HEK293T (cell line): ENCODE measurements at regions not wholly inside any gene's neighbourhood (a gene's known extent, or its start where the extent isn't known, plus 50 kb on each side); places are given as distances from the start of the nearest gene placed in this dataset.

Experiments
- ARNT ChIP-seq: fragments of 450-650 bp; IDR thresholded peaks from 2 replicates; pipeline ENCODE4 v1.6.1; 2017; ENCODE audit warnings: mild to moderate bottlenecking
- BHLHE40 ChIP-seq: fragments of 450-650 bp; IDR thresholded peaks from 2 replicates; pipeline ENCODE4 v1.6.1; 2016; ENCODE audit warnings: mild to moderate bottlenecking, moderate library complexity, borderline replicate concordance
- CTBP1 ChIP-seq: fragments of 450-650 bp; IDR thresholded peaks from 2 replicates; pipeline ENCODE4 v1.6.1; 2016; ENCODE audit warnings: borderline replicate concordance
- ELF4 ChIP-seq: fragments of 450-650 bp; IDR thresholded peaks from 2 replicates; pipeline ENCODE4 v1.6.1; 2017; ENCODE audit warnings: antibody characterized with exemption
- FOXA1 ChIP-seq: fragments of 450-650 bp; IDR thresholded peaks from 2 replicates; pipeline ENCODE4 v1.6.1; 2016; ENCODE audit warnings: mild to moderate bottlenecking
- FOXM1 ChIP-seq: fragments of 450-650 bp; IDR thresholded peaks from 2 replicates; pipeline ENCODE4 v1.6.1; 2017; ENCODE audit warnings: mild to moderate bottlenecking, borderline replicate concordance
- L3MBTL2 ChIP-seq: fragments of 450-650 bp; conservative IDR thresholded peaks from 2 replicates; pipeline ENCODE4 v1.6.1; 2016; ENCODE audit warnings: mild to moderate bottlenecking
- LEF1 ChIP-seq: fragments of 450-650 bp; IDR thresholded peaks from 2 replicates; pipeline ENCODE4 v1.6.1; 2017; ENCODE audit warnings: mild to moderate bottlenecking, borderline replicate concordance
- NFRKB ChIP-seq: fragments of 450-650 bp; IDR thresholded peaks from 2 replicates; pipeline ENCODE4 v1.6.1; 2016; ENCODE audit warnings: mild to moderate bottlenecking, moderate library complexity
- SP1 ChIP-seq: fragments of 450-650 bp; IDR thresholded peaks from 2 replicates; pipeline ENCODE4 v1.6.1; 2017
- SUZ12 ChIP-seq: fragments of 450-650 bp; IDR thresholded peaks from 2 replicates; pipeline ENCODE4 v1.6.1; 2016; ENCODE audit warnings: mild to moderate bottlenecking
- TARDBP ChIP-seq: fragments of 450-650 bp; IDR thresholded peaks from 2 replicates; pipeline ENCODE4 v1.6.1; 2016
- ZNF384 ChIP-seq: fragments of 450-650 bp; IDR thresholded peaks from 2 replicates; pipeline ENCODE4 v1.6.1; 2016
- TF ChIP-seq, protein P1 (sequence below): fragments of 450-650 bp; IDR thresholded peaks from 2 replicates; pipeline ENCODE4 v1.6.1; 2016

DNA sequence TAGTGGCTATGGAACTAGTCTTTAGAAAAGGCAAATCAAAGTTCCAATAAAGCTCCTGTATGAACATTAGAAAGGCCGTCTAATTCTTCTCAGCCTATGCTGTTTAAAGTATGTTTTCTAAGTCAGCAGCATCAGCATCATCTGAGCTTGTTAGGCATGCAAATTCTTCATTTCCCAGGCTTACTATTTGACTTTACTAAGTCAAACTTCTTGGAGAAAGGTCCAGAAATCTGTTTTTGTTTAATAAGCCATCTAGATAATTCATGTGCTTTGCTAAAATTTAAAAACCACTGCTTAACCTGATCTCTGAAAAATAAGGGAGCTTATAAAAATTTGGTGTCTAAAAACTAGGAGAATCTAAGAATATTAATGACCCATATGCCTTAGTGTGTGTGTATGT lies 200.2 kb upstream of the SGCD start:
- no peak for TF ChIP-seq BHLHE40
- no peak for TF ChIP-seq SP1
- TF ChIP-seq TARDBP: no peak
- TF ChIP-seq, protein P1, sequence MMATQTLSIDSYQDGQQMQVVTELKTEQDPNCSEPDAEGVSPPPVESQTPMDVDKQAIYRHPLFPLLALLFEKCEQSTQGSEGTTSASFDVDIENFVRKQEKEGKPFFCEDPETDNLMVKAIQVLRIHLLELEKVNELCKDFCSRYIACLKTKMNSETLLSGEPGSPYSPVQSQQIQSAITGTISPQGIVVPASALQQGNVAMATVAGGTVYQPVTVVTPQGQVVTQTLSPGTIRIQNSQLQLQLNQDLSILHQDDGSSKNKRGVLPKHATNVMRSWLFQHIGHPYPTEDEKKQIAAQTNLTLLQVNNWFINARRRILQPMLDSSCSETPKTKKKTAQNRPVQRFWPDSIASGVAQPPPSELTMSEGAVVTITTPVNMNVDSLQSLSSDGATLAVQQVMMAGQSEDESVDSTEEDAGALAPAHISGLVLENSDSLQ: no peak
- no peak for TF ChIP-seq ARNT
- no peak for TF ChIP-seq NFRKB
- no peak for TF ChIP-seq FOXM1
- TF ChIP-seq CTBP1: no peak
- no peak for TF ChIP-seq LEF1
- TF ChIP-seq ELF4: no peak
- no peak for TF ChIP-seq L3MBTL2
- TF ChIP-seq SUZ12: no peak
- no peak for TF ChIP-seq ZNF384
- TF ChIP-seq FOXA1: no peak
